SK-N-SH (cell line): ENCODE measurements at regions not wholly inside any gene's neighbourhood (a gene's known extent, or its start where the extent isn't known, plus 50 kb on each side); places are given as distances from the start of the nearest gene placed in this dataset.

Source experiments
- CTCF ChIA-PET: fragments of 300-600, 350-600 bp; formaldehyde crosslinking; extraction: SDS; loops from one replicate; lab custom pipeline; 2021; lab: Yijun Ruan, JAX
- POLR2A ChIA-PET: fragments of 350-600 bp; sonication (Branson Sonifier 250); formaldehyde crosslinking; extraction: SDS; loops from one replicate; lab custom pipeline; 2020; ENCODE audit warnings: antibody characterized with exemption, inconsistent platforms; lab: Yijun Ruan, JAX
- DNase-seq: peaks from one replicate; pipeline ENCODE4 v3.0.0; 2012
- H2AFZ ChIP-seq: fragments of 200-600 bp; sonication (generic); 2 replicates; pipeline ENCODE4 v1.8.1; 2016; ENCODE audit warnings: antibody characterized with exemption, mild to moderate bottlenecking, low read depth
- H3F3A ChIP-seq: fragments of 200-600 bp; sonication (generic); replicated peaks from 2 replicates; pipeline ENCODE3; 2016; ENCODE audit warnings: antibody characterized with exemption, mild to moderate bottlenecking; ENCODE audit not compliant: insufficient read depth
- H3K27ac ChIP-seq, 2 experiments: fragments of 200-500 bp in 1 of 2; fragments of 200-600 bp in 1 of 2; sonication (Bioruptor generic) in 1 of 2; sonication (generic), shearing (Covaris generic) in 1 of 2; 2 replicates each; pipeline versions ENCODE4 v1.5.1 to v1.6.1; 2014 to 2016; ENCODE audit warnings: low read depth in 2 of 2, inconsistent platforms in 1 of 2, low read length in 1 of 2, mild to moderate bottlenecking in 1 of 2, mixed read lengths in 1 of 2
- H3K27me3 ChIP-seq: fragments of 200-600 bp; sonication (generic), shearing (Covaris generic); 2 replicates; pipeline ENCODE4 v1.6.1; 2016; ENCODE audit warnings: mixed run types; ENCODE audit not compliant: insufficient read depth
- H3K36me3 ChIP-seq, 2 experiments: fragments of 200-500 bp in 1 of 2; fragments of 200-600 bp in 1 of 2; sonication (Bioruptor generic) in 1 of 2; sonication (generic) in 1 of 2; replicated peaks in 1 of 2; 2 replicates each; pipeline versions ENCODE3 to v1.5.1; 2014 to 2016; ENCODE audit warnings: low read length in 1 of 2, mild to moderate bottlenecking in 1 of 2; ENCODE audit not compliant: insufficient read depth in 2 of 2, control insufficient read depth in 1 of 2
- H3K4me1 ChIP-seq, 2 experiments: fragments of 200-500 bp in 1 of 2; fragments of 200-600 bp in 1 of 2; sonication (Bioruptor generic) in 1 of 2; sonication (generic), shearing (Covaris generic) in 1 of 2; 2 replicates each; pipeline versions ENCODE4 v1.5.1 to v1.6.1; 2014 to 2016; ENCODE audit warnings: low read depth in 1 of 2, low read length in 1 of 2, mixed run types in 1 of 2; ENCODE audit not compliant: insufficient read depth in 2 of 2, control insufficient read depth in 1 of 2
- H3K4me2 ChIP-seq: fragments of 200-600 bp; sonication (generic), shearing (Covaris generic); 2 replicates; pipeline ENCODE4 v1.6.1; 2017; ENCODE audit warnings: mixed run types
- H3K4me3 ChIP-seq, 2 experiments: fragments of 200-500 bp in 1 of 2; fragments of 200-600 bp in 1 of 2; sonication (Bioruptor generic) in 1 of 2; sonication (generic), shearing (Covaris generic) in 1 of 2; 2 replicates each; pipeline versions ENCODE4 v1.5.1 to v1.8.1; 2014 to 2016; ENCODE audit warnings: low read depth in 2 of 2, inconsistent platforms in 1 of 2, low read length in 1 of 2, mild to moderate bottlenecking in 1 of 2, mixed read lengths in 1 of 2, moderate library complexity in 1 of 2
- H3K79me2 ChIP-seq: fragments of 200-600 bp; sonication (generic); 2 replicates; pipeline ENCODE4 v1.8.1; 2017; ENCODE audit warnings: mild to moderate bottlenecking; ENCODE audit not compliant: insufficient read depth
- H3K9ac ChIP-seq: fragments of 200-600 bp; sonication (generic); 2 replicates; pipeline ENCODE4 v1.6.1; 2017; ENCODE audit warnings: mixed run types
- H3K9me2 ChIP-seq: fragments of 200-600 bp; sonication (generic); 2 replicates; pipeline ENCODE4 v1.6.1; 2017; ENCODE audit warnings: mixed run types
- H3K9me3 ChIP-seq: fragments of 200-600 bp; sonication (generic); 2 replicates; pipeline ENCODE4 v1.6.1; 2017; ENCODE audit warnings: mixed run types, mild to moderate bottlenecking, moderate library complexity
- H4K20me1 ChIP-seq: fragments of 200-600 bp; sonication (generic); 2 replicates; pipeline ENCODE4 v1.6.1; 2017; ENCODE audit warnings: mild to moderate bottlenecking, mixed run types; ENCODE audit not compliant: insufficient read depth
- IRF3 ChIP-seq: fragments of 150-350 bp; IDR thresholded peaks from 2 replicates; pipeline ENCODE4 v1.6.1; 2016; ENCODE audit warnings: mild to moderate bottlenecking, low read depth, low read length
- MAX ChIP-seq: IDR thresholded peaks from 2 replicates; pipeline ENCODE4 v1.4.0; 2012; ENCODE audit warnings: low read depth
- MEF2A ChIP-seq: IDR thresholded peaks from 2 replicates; pipeline ENCODE4 v1.4.0; 2012; ENCODE audit warnings: low read depth, borderline replicate concordance
- NRF1 ChIP-seq: IDR thresholded peaks from 2 replicates; pipeline ENCODE4 v1.6.1; 2012; ENCODE audit warnings: low read depth, mild to moderate bottlenecking, low read length
- POLR2AphosphoS5 ChIP-seq: IDR thresholded peaks from 2 replicates; pipeline ENCODE4 v1.6.1; 2012; ENCODE audit warnings: low read depth, low read length
- SIN3A ChIP-seq: IDR thresholded peaks from 2 replicates; pipeline ENCODE4 v1.6.1; 2012; ENCODE audit warnings: low read depth, mild to moderate bottlenecking, low read length, moderate library complexity, borderline replicate concordance
- WGBS: methylation state at CpG from one replicate; pipeline ENCODE4 v1.1.6; 2017; ENCODE audit warnings: low lambda C conversion rate; 5-methylcytosine and 5-hydroxymethylcytosine counted together
- TF ChIP-seq, protein P1 (sequence below): IDR thresholded peaks from 2 replicates; pipeline ENCODE4 v1.4.0; 2012; ENCODE audit warnings: low read depth, borderline replicate concordance
- TF ChIP-seq, protein P2 (sequence below): IDR thresholded peaks from 2 replicates; pipeline ENCODE4 v1.6.1; 2012; ENCODE audit warnings: mild to moderate bottlenecking, low read depth, low read length, moderate library complexity

DNA sequence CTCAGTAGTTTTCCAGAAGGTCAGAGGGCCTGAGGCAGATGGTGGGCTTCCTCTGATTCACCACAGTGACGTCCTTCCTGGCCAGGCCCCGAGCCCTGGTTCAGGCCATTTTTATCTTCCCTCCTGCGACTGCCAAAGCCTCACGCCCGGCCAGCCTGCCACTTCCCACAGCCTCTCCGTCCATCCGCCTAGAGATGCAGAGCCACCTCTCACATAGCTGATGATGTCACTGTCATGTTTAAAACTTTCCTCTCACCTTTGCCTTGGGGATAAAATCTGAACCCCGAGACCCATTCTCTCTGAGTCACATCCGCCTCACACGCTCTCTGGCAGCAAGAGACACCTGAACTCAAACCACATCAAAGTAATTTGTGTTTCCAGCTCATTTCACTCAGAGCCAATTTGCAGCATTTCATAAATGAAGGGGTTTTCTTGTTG is 175.3 kb downstream of the QDPR start:
- 75% methylated on average over 10 of the region's 10 CpGs for WGBS
- no peak overlapping the region for H3K27ac ChIP-seq
- H3F3A ChIP-seq: no peaks in the 10 kb centered on the region
- H3K27me3 ChIP-seq: no peaks in the 10 kb centered on the region; the same call in 1 of the 2 replicates
- no peak overlapping the region for H3K9ac ChIP-seq
- H3K9me2 ChIP-seq: no peaks in the 10 kb centered on the region
- DNase-seq: no peak
- H3K4me3 ChIP-seq: no peak overlapping the region
- no peaks in the 10 kb centered on the region for H3K9me3 ChIP-seq
- no peak overlapping the region for H2AFZ ChIP-seq
- CTCF ChIA-PET: interaction anchor here (0.9 to 3.4 kb wide), 4 partner anchors 10 to 693 kb away, joined by 3 to 21 read pairs (median 14); no protein-coding TSS in a partner anchor
- H3K79me2 ChIP-seq: no peaks in the 10 kb centered on the region
- H3K36me3 ChIP-seq: no peaks in the 10 kb centered on the region
- no peak overlapping the region for H3K4me2 ChIP-seq
- TF ChIP-seq POLR2AphosphoS5: no peak
- no peak for TF ChIP-seq NRF1
- no peak for TF ChIP-seq IRF3
- TF ChIP-seq, protein P1, sequence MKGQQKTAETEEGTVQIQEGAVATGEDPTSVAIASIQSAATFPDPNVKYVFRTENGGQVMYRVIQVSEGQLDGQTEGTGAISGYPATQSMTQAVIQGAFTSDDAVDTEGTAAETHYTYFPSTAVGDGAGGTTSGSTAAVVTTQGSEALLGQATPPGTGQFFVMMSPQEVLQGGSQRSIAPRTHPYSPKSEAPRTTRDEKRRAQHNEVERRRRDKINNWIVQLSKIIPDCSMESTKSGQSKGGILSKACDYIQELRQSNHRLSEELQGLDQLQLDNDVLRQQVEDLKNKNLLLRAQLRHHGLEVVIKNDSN: no peak
- no peak for TF ChIP-seq MEF2A
- TF ChIP-seq SIN3A: no peak
- POLR2A ChIA-PET: no interaction called here
- no peaks in the 10 kb centered on the region for H4K20me1 ChIP-seq
- H3K4me1 ChIP-seq: no peaks in the 10 kb centered on the region

DNA sequence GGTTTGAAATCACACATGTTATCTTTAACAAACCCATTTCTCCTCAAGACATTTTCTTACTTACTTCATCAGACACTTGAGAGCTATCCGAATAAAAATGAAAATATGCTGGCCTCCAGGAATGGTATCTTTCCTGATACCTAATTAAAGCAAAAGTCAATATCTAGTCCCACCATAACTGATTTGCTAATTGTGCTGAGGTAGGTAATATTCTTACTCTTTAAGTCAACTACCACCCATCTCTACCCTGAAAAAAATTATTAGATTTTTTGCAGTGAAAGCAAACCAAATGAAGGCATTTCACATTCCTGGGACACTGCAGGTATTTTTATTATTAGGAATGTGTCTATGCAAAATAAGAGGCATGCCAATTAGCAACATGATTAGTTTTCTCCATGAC is 175.8 kb downstream of the QDPR start:
- DNase-seq: no peak
- Histone ChIP-seq H3K4me2 (no peak overlapping the region), H3K27ac (no peak overlapping the region), H3K9ac (no peak overlapping the region), H4K20me1 (no peaks in the 10 kb centered on the region), H3K36me3 (no peaks in the 10 kb centered on the region), H3K79me2 (no peaks in the 10 kb centered on the region), H3K9me3 (no peaks in the 10 kb centered on the region), H3K4me3 (no peak overlapping the region), H3K9me2 (no peaks in the 10 kb centered on the region), H2AFZ (no peak overlapping the region), H3K27me3 (no peaks in the 10 kb centered on the region; the same call in 1 of the 2 replicates), H3K4me1 (no peaks in the 10 kb centered on the region), H3F3A (no peaks in the 10 kb centered on the region)
- CTCF ChIA-PET: interaction anchor here (0.9 to 3.4 kb wide), 3 partner anchors 11 to 693 kb away, joined by 3 to 16 read pairs (median 11); no protein-coding TSS in a partner anchor
- 68% methylated on average over 1 of the region's 1 CpG for WGBS
- POLR2A ChIA-PET: no interaction called here
- TF ChIP-seq MAX (no peak), NRF1 (no peak)
- TF ChIP-seq, protein P2, sequence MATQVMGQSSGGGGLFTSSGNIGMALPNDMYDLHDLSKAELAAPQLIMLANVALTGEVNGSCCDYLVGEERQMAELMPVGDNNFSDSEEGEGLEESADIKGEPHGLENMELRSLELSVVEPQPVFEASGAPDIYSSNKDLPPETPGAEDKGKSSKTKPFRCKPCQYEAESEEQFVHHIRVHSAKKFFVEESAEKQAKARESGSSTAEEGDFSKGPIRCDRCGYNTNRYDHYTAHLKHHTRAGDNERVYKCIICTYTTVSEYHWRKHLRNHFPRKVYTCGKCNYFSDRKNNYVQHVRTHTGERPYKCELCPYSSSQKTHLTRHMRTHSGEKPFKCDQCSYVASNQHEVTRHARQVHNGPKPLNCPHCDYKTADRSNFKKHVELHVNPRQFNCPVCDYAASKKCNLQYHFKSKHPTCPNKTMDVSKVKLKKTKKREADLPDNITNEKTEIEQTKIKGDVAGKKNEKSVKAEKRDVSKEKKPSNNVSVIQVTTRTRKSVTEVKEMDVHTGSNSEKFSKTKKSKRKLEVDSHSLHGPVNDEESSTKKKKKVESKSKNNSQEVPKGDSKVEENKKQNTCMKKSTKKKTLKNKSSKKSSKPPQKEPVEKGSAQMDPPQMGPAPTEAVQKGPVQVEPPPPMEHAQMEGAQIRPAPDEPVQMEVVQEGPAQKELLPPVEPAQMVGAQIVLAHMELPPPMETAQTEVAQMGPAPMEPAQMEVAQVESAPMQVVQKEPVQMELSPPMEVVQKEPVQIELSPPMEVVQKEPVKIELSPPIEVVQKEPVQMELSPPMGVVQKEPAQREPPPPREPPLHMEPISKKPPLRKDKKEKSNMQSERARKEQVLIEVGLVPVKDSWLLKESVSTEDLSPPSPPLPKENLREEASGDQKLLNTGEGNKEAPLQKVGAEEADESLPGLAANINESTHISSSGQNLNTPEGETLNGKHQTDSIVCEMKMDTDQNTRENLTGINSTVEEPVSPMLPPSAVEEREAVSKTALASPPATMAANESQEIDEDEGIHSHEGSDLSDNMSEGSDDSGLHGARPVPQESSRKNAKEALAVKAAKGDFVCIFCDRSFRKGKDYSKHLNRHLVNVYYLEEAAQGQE: no peak
